Breast epithelium (tissue), 4 donors: ENCODE measurements at regions not wholly inside any gene's neighbourhood (a gene's known extent, or its start where the extent isn't known, plus 50 kb on each side); places are given as distances from the start of the nearest gene placed in this dataset.

ENCODE experiments used
- DNase-seq, 2 donors: peaks; one replicate each; pipeline ENCODE4 v3.0.0-alpha.2; 2019; ENCODE audit warnings: low spot score in 2 of 2
- H3K27ac ChIP-seq, 2 donors: fragments of 200-600 bp; sonication (generic) in 1 of 2; one replicate each; pipeline ENCODE4 v1.5.1; 2016 to 2019; ENCODE audit warnings: mild to moderate bottlenecking in 1 of 2
- H3K27me3 ChIP-seq, 2 donors: fragments of 200-600 bp; sonication (generic) in 1 of 2; one replicate each; pipeline versions ENCODE4 v1.5.1 to v1.6.0; 2017 to 2019; ENCODE audit warnings: control low read depth in 1 of 2, mild to moderate bottlenecking in 1 of 2
- H3K36me3 ChIP-seq: fragments of 200-600 bp; one replicate; pipeline ENCODE4 v1.5.1; 2019
- H3K4me1 ChIP-seq, 2 donors: fragments of 200-600 bp; sonication (generic); one replicate each; pipeline ENCODE4 v1.5.1; 2016 to 2019; ENCODE audit warnings: control low read depth in 1 of 2
- H3K4me3 ChIP-seq, 3 donors: fragments of 200-600 bp; sonication (generic); 1 replicate in 2 of 3; 2 replicates in 1 of 3; pipeline ENCODE4 v1.5.1; 2016 to 2019; ENCODE audit warnings: mild to moderate bottlenecking in 3 of 3, moderate library complexity in 2 of 3
- H3K9me3 ChIP-seq, 2 donors: fragments of 200-600 bp; sonication (generic) in 1 of 2; one replicate each; pipeline ENCODE4 v1.5.1; 2016 to 2019; ENCODE audit warnings: control low read depth in 1 of 2
- CTCF ChIP-seq, 3 donors: fragments of 450-650 bp; IDR thresholded peaks; one replicate each; pipeline ENCODE4 v1.5.1; 2016 to 2017; ENCODE audit warnings: antibody characterized with exemption in 3 of 3, mild to moderate bottlenecking in 3 of 3, moderate library complexity in 3 of 3
- POLR2A ChIP-seq: fragments of 450-650 bp; IDR thresholded peaks from one replicate; pipeline ENCODE4 v1.6.1; 2016; ENCODE audit warnings: antibody characterized with exemption, mild to moderate bottlenecking, moderate library complexity
- POLR2AphosphoS5 ChIP-seq, 3 donors: sonication (generic); formaldehyde crosslinking; IDR thresholded peaks; one replicate each; pipeline ENCODE4 v1.6.1; 2017; ENCODE audit warnings: antibody characterized with exemption in 3 of 3
- intact Hi-C: fragments of 100-400 bp; cut with DNase I; formaldehyde crosslinking; loops from one replicate; pipeline ENCODE4 v1.15.1; 2023; ENCODE audit warnings: low total_unique reads

- intact Hi-C loops: no loop called here
- no peak overlapping the region for H3K4me3 ChIP-seq
- TF ChIP-seq POLR2A (no peak), CTCF (IDR thresholded peaks at IDR 0.05) (no peak)
- no peaks in the 10 kb centered on the region for H3K36me3 ChIP-seq
- no peak overlapping the region for H3K27ac ChIP-seq
- H3K27me3 ChIP-seq: no peaks in the 10 kb centered on the region
- no peaks in the 10 kb centered on the region for H3K9me3 ChIP-seq
- no peak for DNase-seq
- no peaks in the 10 kb centered on the region for H3K4me1 ChIP-seq
Observed at GRCh38 chr6:120947111-120947510, 387.2 kb downstream of the TBC1D32 start.

GRCh38 chr6:120945905-120946594 is 388.2 kb downstream of the TBC1D32 start:
- Histone ChIP-seq H3K27ac (no peak overlapping the region), H3K4me3 (no peak overlapping the region), H3K36me3 (no peaks in the 10 kb centered on the region), H3K9me3 (no peaks in the 10 kb centered on the region), H3K4me1 (no peaks in the 10 kb centered on the region), H3K27me3 (no peaks in the 10 kb centered on the region)
- DNase-seq: no peak
- no peak for TF ChIP-seq CTCF (IDR thresholded peaks at IDR 0.05)
- no peak for TF ChIP-seq POLR2AphosphoS5 (IDR thresholded peaks at IDR 0.05)
- no peak for TF ChIP-seq POLR2A
- intact Hi-C loops: no loop called here

GRCh38 chr6:120938876-120939472 is 395.3 kb downstream of the TBC1D32 start:
- intact Hi-C loops: no loop called here
- no peak overlapping the region for H3K4me3 ChIP-seq
- no peak overlapping the region for H3K27ac ChIP-seq
- H3K9me3 ChIP-seq: no peaks in the 10 kb centered on the region
- no peak for TF ChIP-seq CTCF (IDR thresholded peaks at IDR 0.05)
- TF ChIP-seq POLR2AphosphoS5 (IDR thresholded peaks at IDR 0.05): no peak
- TF ChIP-seq POLR2A: no peak
- no peaks in the 10 kb centered on the region for H3K36me3 ChIP-seq
- no peak for DNase-seq
- H3K4me1 ChIP-seq: no peaks in the 10 kb centered on the region
- H3K27me3 ChIP-seq: no peaks in the 10 kb centered on the region

GRCh38 chr6:120938164-120938875 is 396.0 kb downstream of the TBC1D32 start:
- TF ChIP-seq POLR2A: no peak
- Histone ChIP-seq H3K27ac (no peak overlapping the region), H3K4me3 (no peak overlapping the region), H3K36me3 (no peaks in the 10 kb centered on the region), H3K4me1 (no peaks in the 10 kb centered on the region), H3K27me3 (no peaks in the 10 kb centered on the region), H3K9me3 (no peaks in the 10 kb centered on the region)
- intact Hi-C loops: no loop called here
- DNase-seq: no peak

GRCh38 chr6:120935908-120936307 is 398.4 kb downstream of the TBC1D32 start:
- intact Hi-C loops: no loop called here
- Histone ChIP-seq H3K9me3 (no peaks in the 10 kb centered on the region), H3K27ac (no peak overlapping the region), H3K27me3 (no peaks in the 10 kb centered on the region), H3K4me1 (no peaks in the 10 kb centered on the region), H3K4me3 (no peak overlapping the region), H3K36me3 (no peaks in the 10 kb centered on the region)
- TF ChIP-seq CTCF (IDR thresholded peaks at IDR 0.05) (no peak), POLR2A (no peak), POLR2AphosphoS5 (IDR thresholded peaks at IDR 0.05) (no peak)
- no peak for DNase-seq
